ENCODE measurements at regions not wholly inside any gene's neighbourhood (a gene's known extent, or its start where the extent isn't known, plus 50 kb on each side); places are given as distances from the start of the nearest gene placed in this dataset.
"Not testable (repeated sequence)": the region's sequence is repeated elsewhere in the genome, so short reads cannot be mapped to it uniquely, and the experiment has no call there.

GRCh38 chr20:30682236-30682635 lies 575.2 kb upstream of the DEFB115 start:
- not testable (repeated sequence) for TF ChIP-seq POLR2A (IDR thresholded peaks at IDR 0.05)
- TF ChIP-seq, protein P1, sequence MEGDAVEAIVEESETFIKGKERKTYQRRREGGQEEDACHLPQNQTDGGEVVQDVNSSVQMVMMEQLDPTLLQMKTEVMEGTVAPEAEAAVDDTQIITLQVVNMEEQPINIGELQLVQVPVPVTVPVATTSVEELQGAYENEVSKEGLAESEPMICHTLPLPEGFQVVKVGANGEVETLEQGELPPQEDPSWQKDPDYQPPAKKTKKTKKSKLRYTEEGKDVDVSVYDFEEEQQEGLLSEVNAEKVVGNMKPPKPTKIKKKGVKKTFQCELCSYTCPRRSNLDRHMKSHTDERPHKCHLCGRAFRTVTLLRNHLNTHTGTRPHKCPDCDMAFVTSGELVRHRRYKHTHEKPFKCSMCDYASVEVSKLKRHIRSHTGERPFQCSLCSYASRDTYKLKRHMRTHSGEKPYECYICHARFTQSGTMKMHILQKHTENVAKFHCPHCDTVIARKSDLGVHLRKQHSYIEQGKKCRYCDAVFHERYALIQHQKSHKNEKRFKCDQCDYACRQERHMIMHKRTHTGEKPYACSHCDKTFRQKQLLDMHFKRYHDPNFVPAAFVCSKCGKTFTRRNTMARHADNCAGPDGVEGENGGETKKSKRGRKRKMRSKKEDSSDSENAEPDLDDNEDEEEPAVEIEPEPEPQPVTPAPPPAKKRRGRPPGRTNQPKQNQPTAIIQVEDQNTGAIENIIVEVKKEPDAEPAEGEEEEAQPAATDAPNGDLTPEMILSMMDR (IDR thresholded peaks at IDR 0.05): not testable (repeated sequence)

All from adrenal gland (tissue), 5 donors.